ENCODE measurements at regions not wholly inside any gene's neighbourhood (a gene's known extent, or its start where the extent isn't known, plus 50 kb on each side); places are given as distances from the start of the nearest gene placed in this dataset.

GRCh38 chr6:14361297-14361696, 243.7 kb downstream of the CD83 start:
- no peak overlapping the region for H3K9ac ChIP-seq
- no peaks in the 10 kb centered on the region for H3K27me3 ChIP-seq (replicated peaks; ENCODE audit: insufficient read depth)
- H2AFZ ChIP-seq, result no peak overlapping the region
- TF ChIP-seq EZH2phosphoT487 (IDR thresholded peaks at IDR 0.05; ENCODE audit: insufficient read depth, low read depth) (no peak), EZH2 (IDR thresholded peaks at IDR 0.05; ENCODE audit: insufficient read depth, poor library complexity, severe bottlenecking) (no peak)
- H3K4me3 ChIP-seq, result no peak overlapping the region
- H3K36me3 ChIP-seq (ENCODE audit: low read depth), result no peaks in the 10 kb centered on the region
- no peak overlapping the region for H3K4me2 ChIP-seq (ENCODE audit: unreplicated experiment)
- in situ Hi-C loops (cut with MboI), result no loop called here
- H3F3A ChIP-seq (ENCODE audit: insufficient read depth), result no peaks in the 10 kb centered on the region
- no peaks in the 10 kb centered on the region for H4K20me1 ChIP-seq (ENCODE audit: insufficient read depth)
- no peaks in the 10 kb centered on the region for H3K9me2 ChIP-seq (ENCODE audit: insufficient read depth)
- H3K4me1 ChIP-seq (ENCODE audit: insufficient read depth), result no peaks in the 10 kb centered on the region
- WGBS, 2 experiments (ENCODE audit: low coverage in 1 of 2, low lambda C conversion rate in 2 of 2, missing lambda C conversion rate in 2 of 2), result 59 to 65% methylated on average over 2 of the region's 2 CpGs
- no peak overlapping the region for H3K27ac ChIP-seq
- no peaks in the 10 kb centered on the region for H3K9me3 ChIP-seq (ENCODE audit: low read depth)
- no peaks in the 10 kb centered on the region for H3K79me2 ChIP-seq (ENCODE audit: insufficient read depth)
- DNase-seq, result no peak

- Histone ChIP-seq H3K9ac (no peak overlapping the region), H3F3A (ENCODE audit: insufficient read depth) (no peaks in the 10 kb centered on the region), H3K9me3 (ENCODE audit: low read depth) (no peaks in the 10 kb centered on the region), H3K4me2 (ENCODE audit: unreplicated experiment) (no peak overlapping the region), H3K36me3 (ENCODE audit: low read depth) (no peaks in the 10 kb centered on the region), H3K4me1 (ENCODE audit: insufficient read depth) (no peaks in the 10 kb centered on the region), H3K79me2 (ENCODE audit: insufficient read depth) (no peaks in the 10 kb centered on the region), H4K20me1 (ENCODE audit: insufficient read depth) (no peaks in the 10 kb centered on the region), H3K27me3 (replicated peaks; ENCODE audit: insufficient read depth) (no peaks in the 10 kb centered on the region), H3K27ac (no peak overlapping the region), H2AFZ (no peak overlapping the region), H3K9me2 (ENCODE audit: insufficient read depth) (no peaks in the 10 kb centered on the region), H3K4me3 (no peak overlapping the region)
- WGBS, 2 experiments (ENCODE audit: low coverage in 1 of 2, low lambda C conversion rate in 2 of 2, missing lambda C conversion rate in 2 of 2), result 73 to 77% methylated on average over 5 of the region's 5 CpGs
- TF ChIP-seq EZH2 (IDR thresholded peaks at IDR 0.05; ENCODE audit: insufficient read depth, poor library complexity, severe bottlenecking) (no peak), EZH2phosphoT487 (IDR thresholded peaks at IDR 0.05; ENCODE audit: insufficient read depth, low read depth) (no peak)
- in situ Hi-C loops (cut with MboI), result no loop called here
- no peak for DNase-seq
These were observed 244.5 kb downstream of the CD83 start for GRCh38 chr6:14361956-14362587.

- no peak overlapping the region for H2AFZ ChIP-seq
- H3K4me3 ChIP-seq, result no peak overlapping the region
- TF ChIP-seq EZH2 (IDR thresholded peaks at IDR 0.05; ENCODE audit: insufficient read depth, poor library complexity, severe bottlenecking) (no peak), EZH2phosphoT487 (IDR thresholded peaks at IDR 0.05; ENCODE audit: insufficient read depth, low read depth) (no peak)
- no peak overlapping the region for H3K27ac ChIP-seq
- H3F3A ChIP-seq (ENCODE audit: insufficient read depth), result no peaks in the 10 kb centered on the region
- no peak overlapping the region for H3K4me2 ChIP-seq (ENCODE audit: unreplicated experiment)
- H3K9me3 ChIP-seq (ENCODE audit: low read depth), result no peaks in the 10 kb centered on the region
- no peaks in the 10 kb centered on the region for H4K20me1 ChIP-seq (ENCODE audit: insufficient read depth)
- DNase-seq, result no peak
- no peaks in the 10 kb centered on the region for H3K36me3 ChIP-seq (ENCODE audit: low read depth)
- H3K9me2 ChIP-seq (ENCODE audit: insufficient read depth), result no peaks in the 10 kb centered on the region
- in situ Hi-C loops (cut with MboI), result no loop called here
- no peak overlapping the region for H3K9ac ChIP-seq
- no peaks in the 10 kb centered on the region for H3K4me1 ChIP-seq (ENCODE audit: insufficient read depth)
- H3K79me2 ChIP-seq (ENCODE audit: insufficient read depth), result no peaks in the 10 kb centered on the region
- 97% methylated on average over 5 of the region's 5 CpGs for WGBS, 2 experiments (ENCODE audit: low coverage in 1 of 2, low lambda C conversion rate in 2 of 2, missing lambda C conversion rate in 2 of 2)
- no peaks in the 10 kb centered on the region for H3K27me3 ChIP-seq (replicated peaks; ENCODE audit: insufficient read depth)
These were observed 246.8 kb downstream of the CD83 start for GRCh38 chr6:14364370-14364769.

- Histone ChIP-seq H3K79me2 (ENCODE audit: insufficient read depth) (no peaks in the 10 kb centered on the region), H3K27me3 (replicated peaks; ENCODE audit: insufficient read depth) (no peaks in the 10 kb centered on the region), H3K4me1 (ENCODE audit: insufficient read depth) (no peaks in the 10 kb centered on the region), H3K4me2 (ENCODE audit: unreplicated experiment) (no peak overlapping the region), H3F3A (ENCODE audit: insufficient read depth) (no peaks in the 10 kb centered on the region), H3K36me3 (ENCODE audit: low read depth) (no peaks in the 10 kb centered on the region), H4K20me1 (ENCODE audit: insufficient read depth) (no peaks in the 10 kb centered on the region), H3K27ac (no peak overlapping the region), H3K9me2 (ENCODE audit: insufficient read depth) (no peaks in the 10 kb centered on the region), H3K9ac (no peak overlapping the region), H3K4me3 (no peak overlapping the region), H2AFZ (no peak overlapping the region), H3K9me3 (ENCODE audit: low read depth) (no peaks in the 10 kb centered on the region)
- in situ Hi-C loops (cut with MboI), result no loop called here
- peak; percentile 61 for DNase-seq
- WGBS, 2 experiments (ENCODE audit: low coverage in 1 of 2, low lambda C conversion rate in 2 of 2, missing lambda C conversion rate in 2 of 2), result 75 to 83% methylated on average over 1 of the region's 1 CpG
- TF ChIP-seq EZH2phosphoT487 (IDR thresholded peaks at IDR 0.05; ENCODE audit: insufficient read depth, low read depth) (no peak), EZH2 (IDR thresholded peaks at IDR 0.05; ENCODE audit: insufficient read depth, poor library complexity, severe bottlenecking) (no peak)
These were observed 247.8 kb downstream of the CD83 start for GRCh38 chr6:14365393-14365792.

GRCh38 chr6:14366315-14366714, 248.7 kb downstream of the CD83 start:
- no peaks in the 10 kb centered on the region for H3K27me3 ChIP-seq (replicated peaks; ENCODE audit: insufficient read depth)
- H3K9me2 ChIP-seq (ENCODE audit: insufficient read depth), result no peaks in the 10 kb centered on the region
- no peaks in the 10 kb centered on the region for H4K20me1 ChIP-seq (ENCODE audit: insufficient read depth)
- no peak for DNase-seq
- H3K36me3 ChIP-seq (ENCODE audit: low read depth), result no peaks in the 10 kb centered on the region
- H3K4me1 ChIP-seq (ENCODE audit: insufficient read depth), result no peaks in the 10 kb centered on the region
- no peak overlapping the region for H3K27ac ChIP-seq
- H3K9ac ChIP-seq, result no peak overlapping the region
- H3K4me3 ChIP-seq, result no peak overlapping the region
- no peaks in the 10 kb centered on the region for H3K9me3 ChIP-seq (ENCODE audit: low read depth)
- in situ Hi-C loops (cut with MboI), result no loop called here
- no peak for TF ChIP-seq EZH2 (IDR thresholded peaks at IDR 0.05; ENCODE audit: insufficient read depth, poor library complexity, severe bottlenecking)
- H2AFZ ChIP-seq, result no peak overlapping the region
- H3K79me2 ChIP-seq (ENCODE audit: insufficient read depth), result no peaks in the 10 kb centered on the region
- H3K4me2 ChIP-seq (ENCODE audit: unreplicated experiment), result no peak overlapping the region
- no peaks in the 10 kb centered on the region for H3F3A ChIP-seq (ENCODE audit: insufficient read depth)
- WGBS, 2 experiments (ENCODE audit: low coverage in 1 of 2, low lambda C conversion rate in 2 of 2, missing lambda C conversion rate in 2 of 2), result 87 to 88% methylated on average over 4 of the region's 4 CpGs

Data from GM23248 (cell line).